ENCODE measurements at regions not wholly inside any gene's neighbourhood (a gene's known extent, or its start where the extent isn't known, plus 50 kb on each side); places are given as distances from the start of the nearest gene placed in this dataset.

DNA sequence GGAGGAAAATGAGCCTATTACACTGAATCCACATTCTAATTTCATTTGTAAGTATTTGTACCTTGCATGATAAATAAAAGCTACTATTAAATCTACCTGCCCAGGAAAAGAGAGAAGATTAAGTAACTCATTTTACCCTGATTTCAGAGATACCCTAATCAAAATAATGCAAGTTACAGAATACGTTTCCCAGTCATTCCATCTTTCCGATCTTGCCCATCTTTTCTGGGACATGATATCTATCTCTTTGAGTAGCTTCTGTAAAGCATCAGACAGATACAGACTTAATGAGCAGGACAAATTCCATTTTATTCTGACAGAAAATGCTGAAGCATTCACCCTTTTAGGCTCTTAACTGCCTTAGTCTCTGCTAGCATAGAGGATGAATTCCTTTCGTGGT lies 56.6 kb downstream of the SPRY2 start:
- POLR2A ChIA-PET, result no interaction called here

DNA sequence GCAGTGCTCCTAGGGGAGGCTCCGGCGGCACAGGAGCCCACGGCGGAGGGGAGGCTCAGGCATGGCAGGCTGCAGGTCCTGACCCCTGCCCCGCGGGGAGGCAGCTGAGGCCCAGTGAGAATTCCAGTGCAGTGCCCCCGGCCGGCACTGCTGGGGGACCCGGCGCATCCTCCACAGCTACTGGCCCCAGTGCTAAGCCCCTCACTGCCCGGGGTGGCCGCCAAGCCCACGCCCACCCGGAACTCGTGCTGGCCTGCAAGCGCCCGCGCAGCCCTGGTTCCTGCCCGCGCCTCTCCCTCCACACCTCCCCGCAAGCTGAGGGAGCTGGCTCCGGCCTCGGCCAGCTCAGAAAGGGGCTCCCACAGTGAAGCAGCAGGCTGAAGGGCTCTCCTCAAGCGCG lies 62.2 kb downstream of the SPRY2 start:
- ATAC-seq, result no peak
- H3K36me3 Mint-ChIP-seq (ENCODE audit: low read depth), result no peaks in the 10 kb centered on the region
- CTCF ChIA-PET, result no interaction called here
- H3K27ac Mint-ChIP-seq, result no peak overlapping the region
- H3K9me3 Mint-ChIP-seq (ENCODE audit: low read depth), result peaks cover 3% of the 10 kb centered on the region
- no peak overlapping the region for H3K4me3 Mint-ChIP-seq
- H3K27me3 Mint-ChIP-seq, result peaks cover 7% of the 10 kb centered on the region
- no peaks in the 10 kb centered on the region for H3K4me1 Mint-ChIP-seq
- no peak for DNase-seq
- intact Hi-C loops (cut with DNase I, micrococcal nuclease), result no loop called here
- POLR2A ChIA-PET, result no interaction called here

More for the DNA sequence above, 56.6 kb downstream of the SPRY2 start:
- Mint-ChIP-seq H3K9me3 (ENCODE audit: low read depth) (peaks cover 3% of the 10 kb centered on the region), H3K36me3 (ENCODE audit: low read depth) (no peaks in the 10 kb centered on the region), H3K27ac (no peak overlapping the region), H3K27me3 (peaks cover 5% of the 10 kb centered on the region), H3K4me3 (no peak overlapping the region), H3K4me1 (no peaks in the 10 kb centered on the region)
- ATAC-seq (no peak), DNase-seq (no peak)
- CTCF ChIA-PET, result interaction anchor here (1.3 kb wide), 1 partner anchor 9 kb away, joined by 3 read pairs; no protein-coding TSS in a partner anchor
- intact Hi-C loops (cut with DNase I, micrococcal nuclease), result no loop called here

DNA sequence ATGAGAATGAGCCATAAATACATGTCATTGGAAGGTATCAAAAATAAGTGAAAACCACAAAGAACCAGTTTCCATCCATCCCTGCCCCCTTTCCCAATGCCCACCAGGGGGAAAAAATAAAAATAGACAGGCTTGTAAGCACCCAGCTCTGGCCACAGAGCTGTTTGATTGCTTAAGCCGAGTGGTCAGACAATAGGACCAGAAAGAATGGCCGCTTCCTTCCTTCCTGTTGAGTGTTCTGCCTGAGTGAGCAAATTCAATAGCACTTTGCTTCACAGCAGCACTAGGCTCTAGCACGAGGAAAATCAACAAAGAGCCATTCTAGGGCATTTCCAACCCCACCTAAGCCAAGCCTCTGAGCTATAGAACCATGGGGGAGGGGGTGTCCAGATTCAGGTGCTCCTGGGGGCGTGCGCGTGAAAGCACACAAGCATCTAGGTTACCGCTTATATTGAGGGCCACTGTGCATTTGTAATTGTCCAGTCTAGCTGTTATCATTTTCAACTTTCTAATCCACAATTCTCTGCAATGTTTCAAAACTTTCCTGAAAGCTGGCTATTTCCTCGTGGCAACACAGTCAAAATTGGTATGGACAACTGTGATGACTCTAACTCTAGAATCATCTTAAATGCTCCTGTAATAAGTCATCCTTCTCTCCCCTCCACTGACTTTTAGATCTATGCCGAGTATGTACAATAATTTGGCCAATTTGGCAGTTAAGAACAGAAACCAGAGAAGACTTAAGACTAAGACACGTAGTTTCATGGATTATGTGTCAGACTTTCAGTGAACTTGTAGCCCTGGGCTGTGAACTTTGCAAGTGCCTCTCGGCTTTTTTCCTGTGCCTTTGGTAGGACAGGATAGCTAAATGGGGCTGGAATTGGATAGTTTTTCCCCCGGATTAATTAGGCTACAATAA lies 64.3 kb downstream of the SPRY2 start:
- DNase-seq (no peak), ATAC-seq (no peak)
- POLR2A ChIA-PET, result no interaction called here
- no peaks in the 10 kb centered on the region for H3K36me3 Mint-ChIP-seq (ENCODE audit: low read depth)
- no peaks in the 10 kb centered on the region for H3K4me1 Mint-ChIP-seq
- CTCF ChIA-PET, result interaction anchor here (1.2 kb wide), 1 partner anchor 13 kb away, joined by 4 read pairs; no protein-coding TSS in a partner anchor
- peaks cover 4% of the 10 kb centered on the region for H3K27me3 Mint-ChIP-seq
- H3K4me3 Mint-ChIP-seq, result no peak overlapping the region
- no peak overlapping the region for H3K27ac Mint-ChIP-seq
- intact Hi-C loops (cut with DNase I, micrococcal nuclease), result no loop called here
- no peaks in the 10 kb centered on the region for H3K9me3 Mint-ChIP-seq (ENCODE audit: low read depth)

DNA sequence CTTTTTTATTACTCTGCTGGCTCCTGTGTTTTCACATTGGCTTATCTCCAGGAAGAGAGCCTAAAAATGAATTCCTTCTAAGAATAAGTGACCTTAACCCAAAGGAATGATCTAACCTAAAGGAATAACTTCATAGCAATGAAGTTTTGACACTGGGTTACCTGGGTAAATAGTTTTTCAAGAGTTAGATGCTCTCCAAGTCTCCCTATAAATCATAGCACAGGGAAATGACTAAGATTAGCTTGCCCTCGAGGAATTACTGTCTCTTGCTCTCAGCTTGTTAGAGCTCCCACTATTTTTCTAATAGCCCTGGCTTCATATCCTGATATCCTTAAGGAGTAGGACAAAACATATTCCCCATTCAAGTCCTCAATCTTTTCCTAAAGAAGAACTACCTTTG lies 66.3 kb downstream of the SPRY2 start:
- H3K9me3 Mint-ChIP-seq (ENCODE audit: low read depth), result no peaks in the 10 kb centered on the region
- intact Hi-C loops (cut with DNase I, micrococcal nuclease), result no loop called here
- no peaks in the 10 kb centered on the region for H3K36me3 Mint-ChIP-seq (ENCODE audit: low read depth)
- CTCF ChIA-PET, result interaction anchor here (0.5 kb wide), 1 partner anchor 850 kb away, joined by 3 read pairs; no protein-coding TSS in a partner anchor
- peaks cover 4% of the 10 kb centered on the region for H3K27me3 Mint-ChIP-seq
- no peak for DNase-seq
- H3K4me3 Mint-ChIP-seq, result no peak overlapping the region
- no peak overlapping the region for H3K27ac Mint-ChIP-seq
- H3K4me1 Mint-ChIP-seq, result no peaks in the 10 kb centered on the region
- POLR2A ChIA-PET, result no interaction called here
- ATAC-seq, result no peak

DNA sequence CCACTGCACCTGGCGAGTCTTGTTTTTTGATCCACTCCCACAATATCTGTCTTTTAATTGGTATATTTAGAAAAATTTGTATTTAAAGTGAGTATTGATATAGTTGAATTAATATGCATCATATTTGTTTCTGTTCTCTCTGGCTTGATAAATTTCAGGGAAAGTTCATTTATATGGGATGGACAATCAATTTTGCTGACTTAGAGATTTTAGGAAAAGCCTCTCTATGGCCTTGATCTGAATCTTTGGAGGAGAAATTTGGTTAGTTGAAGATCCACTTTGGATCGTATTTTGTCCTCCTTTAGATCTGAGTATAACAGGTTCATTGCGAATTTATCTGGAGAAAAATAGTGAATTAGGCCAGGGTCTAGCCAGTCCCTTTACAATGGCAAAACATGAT lies 67.2 kb downstream of the SPRY2 start:
- Mint-ChIP-seq H3K4me1 (no peaks in the 10 kb centered on the region), H3K4me3 (no peak overlapping the region), H3K27ac (no peak overlapping the region), H3K36me3 (ENCODE audit: low read depth) (no peaks in the 10 kb centered on the region), H3K9me3 (ENCODE audit: low read depth) (no peaks in the 10 kb centered on the region), H3K27me3 (peaks cover 4% of the 10 kb centered on the region)
- intact Hi-C loops (cut with DNase I, micrococcal nuclease), result no loop called here
- DNase-seq (no peak), ATAC-seq (no peak)
- CTCF ChIA-PET, result interaction anchor here (0.6 kb wide), 1 partner anchor 826 kb away, joined by 3 read pairs; no protein-coding TSS in a partner anchor
- POLR2A ChIA-PET, result no interaction called here

DNA sequence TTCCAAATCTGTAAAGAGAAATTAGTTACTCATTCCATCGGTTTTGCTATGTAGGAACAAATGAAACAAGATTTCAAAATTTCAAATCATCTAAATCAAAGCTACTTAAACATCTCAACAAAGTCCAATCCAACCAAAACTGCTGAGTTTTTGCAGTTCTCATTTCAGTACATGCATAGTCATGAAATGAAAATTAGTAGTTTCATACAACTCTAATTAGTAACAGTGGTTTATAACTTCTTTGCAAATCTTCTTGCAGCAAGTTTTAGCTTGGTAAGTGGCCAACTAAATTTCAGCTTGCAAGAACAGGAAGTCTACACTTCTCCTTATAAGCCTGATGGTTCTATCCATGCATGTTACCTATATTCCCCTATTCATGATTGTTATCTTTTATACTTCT lies 75.6 kb downstream of the SPRY2 start:
- intact Hi-C loops (cut with DNase I, micrococcal nuclease), result no loop called here
- ChIA-PET POLR2A (no interaction called here), CTCF (interaction anchor here (0.9 kb wide), 1 partner anchor 9 kb away, joined by 3 read pairs; no protein-coding TSS in a partner anchor)
- Mint-ChIP-seq H3K9me3 (ENCODE audit: low read depth) (peaks cover 3% of the 10 kb centered on the region), H3K27me3 (no peaks in the 10 kb centered on the region), H3K4me3 (no peak overlapping the region), H3K36me3 (ENCODE audit: low read depth) (peaks cover 1% of the 10 kb centered on the region), H3K4me1 (no peaks in the 10 kb centered on the region), H3K27ac (no peak overlapping the region)
- no peak for ATAC-seq
- no peak for DNase-seq

DNA sequence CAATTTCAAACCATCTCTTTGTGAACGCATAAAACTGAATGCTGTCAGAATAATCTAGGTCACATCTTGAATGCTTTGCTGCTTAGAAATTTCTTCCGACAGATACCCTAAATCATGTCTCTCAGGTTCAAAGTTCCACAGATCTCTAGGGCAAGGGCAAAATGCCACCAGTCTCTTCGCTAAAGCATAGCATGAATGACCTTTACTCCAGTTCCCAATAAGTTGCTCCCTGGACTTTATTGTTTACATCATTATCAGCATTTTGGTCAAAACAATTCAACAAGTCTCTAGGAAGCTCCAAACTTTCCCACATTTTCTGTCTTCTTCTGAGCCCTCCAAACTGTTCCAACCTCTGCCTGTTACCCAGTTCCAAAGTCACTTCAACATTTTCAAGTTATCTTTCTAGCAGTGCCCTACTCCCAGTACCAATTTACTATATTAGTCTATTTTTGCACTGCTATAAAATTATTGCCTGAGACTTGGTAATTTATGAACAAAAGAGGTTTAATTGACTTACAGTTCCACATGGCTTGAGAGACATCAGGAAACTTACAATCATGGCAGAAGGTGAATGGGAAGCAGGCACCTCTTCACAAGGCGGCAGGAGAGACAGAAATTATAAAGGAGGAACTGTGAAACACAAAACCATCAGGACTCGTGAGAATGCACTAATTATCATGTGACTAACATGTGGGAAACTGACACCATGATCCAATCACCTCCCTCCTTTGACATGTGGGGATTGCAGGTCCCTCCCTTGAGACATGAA lies 77.0 kb downstream of the SPRY2 start:
- no peaks in the 10 kb centered on the region for H3K27me3 Mint-ChIP-seq
- no peaks in the 10 kb centered on the region for H3K4me1 Mint-ChIP-seq
- ATAC-seq (no peak), DNase-seq (no peak)
- intact Hi-C loops (cut with DNase I, micrococcal nuclease), result no loop called here
- peaks cover 1% of the 10 kb centered on the region for H3K36me3 Mint-ChIP-seq (ENCODE audit: low read depth)
- H3K27ac Mint-ChIP-seq, result no peak overlapping the region
- ChIA-PET POLR2A (no interaction called here), CTCF (no interaction called here)
- H3K4me3 Mint-ChIP-seq, result no peak overlapping the region
- peaks cover 3% of the 10 kb centered on the region for H3K9me3 Mint-ChIP-seq (ENCODE audit: low read depth)

DNA sequence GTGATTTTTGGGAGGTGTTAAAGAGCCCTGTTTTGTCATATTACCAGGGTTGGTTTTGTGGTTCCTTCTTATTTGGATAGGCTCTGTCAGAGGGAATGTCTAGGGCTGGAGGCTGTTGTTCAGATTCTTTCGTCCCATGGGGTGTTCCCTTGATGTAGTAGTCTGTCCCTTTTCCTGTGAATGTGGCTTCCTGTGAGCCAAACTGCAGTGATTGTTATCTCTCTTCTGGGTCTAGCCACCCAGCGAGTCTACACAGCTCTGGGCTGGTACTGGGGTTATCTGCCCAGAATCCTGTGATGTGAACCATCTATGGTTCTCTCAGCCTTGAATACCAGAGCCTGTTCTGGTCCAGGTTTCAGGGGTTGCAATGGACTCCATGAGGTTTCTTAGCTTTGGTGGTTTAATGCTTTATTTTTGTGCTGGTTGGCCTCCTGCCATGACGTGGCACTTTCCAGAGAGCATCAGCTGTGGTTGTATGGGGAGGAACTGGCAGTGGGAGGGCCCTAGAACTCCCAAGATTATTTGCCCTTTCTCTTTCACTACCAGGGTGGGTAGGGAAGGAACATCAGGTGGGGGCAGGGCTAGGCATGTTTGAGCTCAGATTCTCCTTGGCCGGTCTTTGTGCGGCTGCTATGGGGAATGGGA lies 78.8 kb downstream of the SPRY2 start:
- ChIA-PET POLR2A (no interaction called here), CTCF (no interaction called here)
- intact Hi-C loops (cut with DNase I, micrococcal nuclease), result no loop called here
- Mint-ChIP-seq H3K9me3 (ENCODE audit: low read depth) (peaks cover 3% of the 10 kb centered on the region), H3K27ac (no peak overlapping the region), H3K4me1 (no peaks in the 10 kb centered on the region), H3K4me3 (no peak overlapping the region), H3K36me3 (ENCODE audit: low read depth) (peaks cover 1% of the 10 kb centered on the region), H3K27me3 (no peaks in the 10 kb centered on the region)
- DNase-seq (no peak), ATAC-seq (no peak)

DNA sequence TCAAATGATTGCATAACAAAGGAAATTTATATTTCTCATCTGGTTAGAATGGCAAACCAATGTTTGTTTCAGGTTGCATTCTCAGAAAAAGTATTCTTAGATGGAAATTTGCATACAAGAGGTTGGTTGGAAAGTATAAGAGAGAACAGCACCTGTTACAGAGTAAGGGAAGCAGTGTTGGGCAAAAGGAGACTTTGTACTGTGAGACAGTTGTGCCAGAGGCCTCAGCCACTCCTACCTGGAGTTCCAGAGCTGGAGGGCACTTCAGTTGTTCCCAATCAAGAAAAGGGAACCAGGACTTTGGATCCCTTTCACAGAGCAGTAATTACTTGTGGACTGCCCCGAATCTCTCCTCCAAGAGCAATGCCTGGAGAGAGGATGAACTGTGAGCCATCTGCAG lies 81.8 kb downstream of the SPRY2 start:
- Mint-ChIP-seq H3K4me3 (no peak overlapping the region), H3K27me3 (no peaks in the 10 kb centered on the region), H3K4me1 (no peaks in the 10 kb centered on the region), H3K36me3 (ENCODE audit: low read depth) (peaks cover 1% of the 10 kb centered on the region), H3K27ac (no peak overlapping the region), H3K9me3 (ENCODE audit: low read depth) (peaks cover 3% of the 10 kb centered on the region)
- ChIA-PET CTCF (no interaction called here), POLR2A (no interaction called here)
- ATAC-seq, result no peak
- intact Hi-C loops (cut with DNase I, micrococcal nuclease), result no loop called here
- DNase-seq, result no peak

DNA sequence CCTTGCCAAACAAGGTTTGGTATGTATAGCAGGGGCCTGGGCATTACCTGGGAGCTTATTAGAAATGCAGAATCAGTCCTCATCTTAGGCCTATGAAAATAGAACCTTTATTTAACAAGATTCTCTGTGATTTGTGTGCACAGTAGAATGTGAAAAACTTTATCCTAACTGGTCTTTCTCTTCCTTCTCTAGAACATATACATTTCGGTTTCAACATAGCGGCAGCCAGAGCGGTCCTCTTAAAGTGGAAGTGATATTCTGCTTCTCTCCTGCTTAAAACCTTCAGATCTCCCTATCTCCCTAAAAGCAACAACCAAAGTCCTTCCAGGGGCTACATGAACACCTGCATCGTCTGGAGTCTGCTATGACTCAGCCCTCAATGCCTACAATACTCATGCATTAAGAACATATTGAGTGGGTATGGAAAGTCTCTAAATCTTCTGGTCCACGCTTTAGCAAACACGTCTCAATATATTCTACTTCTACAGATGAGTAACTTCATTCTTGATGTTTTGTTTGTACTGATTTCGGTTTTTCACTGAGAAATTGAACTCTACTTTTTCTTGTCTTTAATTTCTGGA lies 84.5 kb downstream of the SPRY2 start:
- ChIA-PET CTCF (interaction anchor here (1.1 kb wide), 1 partner anchor 9 kb away, joined by 3 read pairs; no protein-coding TSS in a partner anchor), POLR2A (no interaction called here)
- no peaks in the 10 kb centered on the region for H3K4me1 Mint-ChIP-seq
- ATAC-seq (no peak), DNase-seq (no peak)
- H3K27ac Mint-ChIP-seq, result no peak overlapping the region
- H3K27me3 Mint-ChIP-seq, result no peaks in the 10 kb centered on the region
- H3K9me3 Mint-ChIP-seq (ENCODE audit: low read depth), result peaks cover 1% of the 10 kb centered on the region
- no peaks in the 10 kb centered on the region for H3K36me3 Mint-ChIP-seq (ENCODE audit: low read depth)
- H3K4me3 Mint-ChIP-seq, result no peak overlapping the region
- intact Hi-C loops (cut with DNase I, micrococcal nuclease), result no loop called here

DNA sequence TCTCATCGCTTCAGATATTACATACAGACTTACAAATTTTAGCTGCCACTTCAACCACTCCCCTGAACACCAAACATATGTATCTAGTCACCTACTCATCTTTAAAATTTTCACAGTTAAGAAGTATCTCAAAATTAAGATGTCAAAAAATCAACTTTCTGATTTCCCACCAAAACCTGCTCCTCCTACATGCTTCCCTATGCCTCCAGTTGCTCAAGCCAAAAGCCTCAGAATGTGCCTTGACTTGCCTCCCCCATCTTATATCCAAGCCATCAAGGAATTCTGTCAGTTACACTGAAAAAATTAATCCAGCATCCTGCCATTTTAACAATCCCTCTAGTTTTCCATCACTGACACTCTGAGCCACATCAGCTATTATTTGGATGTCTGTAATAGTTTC lies 85.0 kb downstream of the SPRY2 start:
- intact Hi-C loops (cut with DNase I, micrococcal nuclease), result no loop called here
- POLR2A ChIA-PET, result no interaction called here
- no peak for ATAC-seq

More for the DNA sequence above, 85.0 kb downstream of the SPRY2 start:
- Mint-ChIP-seq H3K9me3 (ENCODE audit: low read depth) (peaks cover 1% of the 10 kb centered on the region), H3K4me3 (no peak overlapping the region), H3K27me3 (no peaks in the 10 kb centered on the region), H3K4me1 (no peaks in the 10 kb centered on the region), H3K36me3 (ENCODE audit: low read depth) (no peaks in the 10 kb centered on the region), H3K27ac (no peak overlapping the region)
- CTCF ChIA-PET, result interaction anchor here (1.1 kb wide), 1 partner anchor 10 kb away, joined by 3 read pairs; no protein-coding TSS in a partner anchor
- no peak for DNase-seq
